BE2C (cell line): ENCODE measurements at regions not wholly inside any gene's neighbourhood (a gene's known extent, or its start where the extent isn't known, plus 50 kb on each side); places are given as distances from the start of the nearest gene placed in this dataset.

Experiments used
- DNase-seq: peaks from one replicate; pipeline ENCODE4 v3.0.0-alpha.2; 2020
- H3K27me3 ChIP-seq: fragments of 250-450 bp; sonication (Bioruptor Pico); 2 replicates; pipeline ENCODE4 v1.5.1; 2020; ENCODE audit warnings: mild to moderate bottlenecking
- H3K36me3 ChIP-seq: fragments of 250-450 bp; sonication (Bioruptor Pico); 2 replicates; pipeline ENCODE4 v1.5.1; 2020; ENCODE audit warnings: mild to moderate bottlenecking
- H3K4me1 ChIP-seq: fragments of 250-450 bp; sonication (Bioruptor Pico); 2 replicates; pipeline ENCODE4 v1.5.1; 2020
- H3K4me3 ChIP-seq: 2 replicates; pipeline ENCODE4 v1.5.1; 2011; ENCODE audit warnings: low read depth, low read length
- H3K9me3 ChIP-seq: fragments of 250-450 bp; sonication (Bioruptor Pico); 2 replicates; pipeline ENCODE4 v1.5.1; 2020
- TF ChIP-seq, protein P1 (sequence below): IDR thresholded peaks from 2 replicates; pipeline ENCODE4 v1.5.1; 2012; ENCODE audit warnings: mild to moderate bottlenecking, low read depth, low read length

DNA sequence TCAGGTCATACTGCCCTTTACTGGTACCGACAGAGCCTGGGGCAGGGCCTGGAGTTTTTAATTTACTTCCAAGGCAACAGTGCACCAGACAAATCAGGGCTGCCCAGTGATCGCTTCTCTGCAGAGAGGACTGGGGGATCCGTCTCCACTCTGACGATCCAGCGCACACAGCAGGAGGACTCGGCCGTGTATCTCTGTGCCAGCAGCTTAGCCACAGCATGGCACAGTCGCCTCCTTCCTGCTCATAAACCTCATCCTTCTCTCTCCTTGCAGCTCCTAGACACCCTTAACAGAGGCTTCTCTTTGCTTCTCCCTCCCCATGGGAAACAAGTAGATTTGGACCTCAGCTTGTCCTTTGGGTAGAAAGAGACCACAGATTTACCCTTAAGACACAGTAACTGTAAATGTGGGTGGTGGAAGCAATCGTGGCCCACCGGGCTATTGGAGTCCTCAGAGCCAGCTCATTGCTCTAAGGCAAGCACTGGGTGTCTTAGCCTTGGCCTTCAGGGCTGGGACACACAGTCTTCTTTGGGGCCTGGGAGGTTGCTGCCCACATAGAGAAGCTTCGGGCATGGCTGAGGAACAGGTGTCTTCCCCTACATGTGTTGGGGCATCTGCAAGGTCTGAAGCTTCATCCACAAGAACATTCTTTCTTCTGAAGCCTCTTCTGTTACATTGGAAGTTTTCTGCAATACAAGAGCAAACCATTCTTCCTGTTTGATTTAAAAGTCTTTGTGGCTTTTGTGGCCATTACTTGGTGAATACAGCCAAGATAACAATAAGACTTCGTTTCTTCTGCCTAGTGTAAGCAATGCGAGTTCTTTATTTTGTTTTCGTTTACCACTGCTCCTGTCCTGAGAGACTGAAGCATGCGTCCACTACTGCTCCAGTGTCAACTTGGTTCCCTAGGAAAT is 95.5 kb upstream of the PRSS58 start:
- H3K4me1 ChIP-seq: no peaks in the 10 kb centered on the region
- H3K4me3 ChIP-seq: no peak overlapping the region
- H3K9me3 ChIP-seq: no peaks in the 10 kb centered on the region
- DNase-seq: no peak
- H3K36me3 ChIP-seq: no peaks in the 10 kb centered on the region
- H3K27me3 ChIP-seq: no peaks in the 10 kb centered on the region
- TF ChIP-seq, protein P1, sequence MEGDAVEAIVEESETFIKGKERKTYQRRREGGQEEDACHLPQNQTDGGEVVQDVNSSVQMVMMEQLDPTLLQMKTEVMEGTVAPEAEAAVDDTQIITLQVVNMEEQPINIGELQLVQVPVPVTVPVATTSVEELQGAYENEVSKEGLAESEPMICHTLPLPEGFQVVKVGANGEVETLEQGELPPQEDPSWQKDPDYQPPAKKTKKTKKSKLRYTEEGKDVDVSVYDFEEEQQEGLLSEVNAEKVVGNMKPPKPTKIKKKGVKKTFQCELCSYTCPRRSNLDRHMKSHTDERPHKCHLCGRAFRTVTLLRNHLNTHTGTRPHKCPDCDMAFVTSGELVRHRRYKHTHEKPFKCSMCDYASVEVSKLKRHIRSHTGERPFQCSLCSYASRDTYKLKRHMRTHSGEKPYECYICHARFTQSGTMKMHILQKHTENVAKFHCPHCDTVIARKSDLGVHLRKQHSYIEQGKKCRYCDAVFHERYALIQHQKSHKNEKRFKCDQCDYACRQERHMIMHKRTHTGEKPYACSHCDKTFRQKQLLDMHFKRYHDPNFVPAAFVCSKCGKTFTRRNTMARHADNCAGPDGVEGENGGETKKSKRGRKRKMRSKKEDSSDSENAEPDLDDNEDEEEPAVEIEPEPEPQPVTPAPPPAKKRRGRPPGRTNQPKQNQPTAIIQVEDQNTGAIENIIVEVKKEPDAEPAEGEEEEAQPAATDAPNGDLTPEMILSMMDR: no peak

DNA sequence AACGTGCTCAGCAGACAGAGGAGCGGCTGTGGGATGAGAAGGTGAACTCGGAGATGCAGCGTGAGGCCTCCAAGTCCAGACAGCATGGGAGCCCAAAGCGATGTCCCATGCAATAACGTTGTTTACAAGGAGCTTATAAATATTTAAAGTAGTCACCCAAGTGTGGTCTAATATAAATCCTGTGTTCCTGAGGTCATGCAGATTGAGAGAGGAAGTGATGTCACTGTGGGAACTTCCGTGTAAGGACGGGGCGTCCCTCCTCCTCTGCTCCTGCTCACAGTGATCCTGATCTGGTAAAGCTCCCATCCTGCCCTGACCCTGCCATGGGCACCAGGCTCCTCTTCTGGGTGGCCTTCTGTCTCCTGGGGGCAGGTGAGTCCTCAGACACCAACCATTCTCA is 94.7 kb upstream of the PRSS58 start:
- no peaks in the 10 kb centered on the region for H3K9me3 ChIP-seq
- no peaks in the 10 kb centered on the region for H3K27me3 ChIP-seq
- H3K4me1 ChIP-seq: no peaks in the 10 kb centered on the region
- no peaks in the 10 kb centered on the region for H3K36me3 ChIP-seq
- DNase-seq: no peak
- H3K4me3 ChIP-seq: no peak overlapping the region
- TF ChIP-seq, protein P1: no peak

DNA sequence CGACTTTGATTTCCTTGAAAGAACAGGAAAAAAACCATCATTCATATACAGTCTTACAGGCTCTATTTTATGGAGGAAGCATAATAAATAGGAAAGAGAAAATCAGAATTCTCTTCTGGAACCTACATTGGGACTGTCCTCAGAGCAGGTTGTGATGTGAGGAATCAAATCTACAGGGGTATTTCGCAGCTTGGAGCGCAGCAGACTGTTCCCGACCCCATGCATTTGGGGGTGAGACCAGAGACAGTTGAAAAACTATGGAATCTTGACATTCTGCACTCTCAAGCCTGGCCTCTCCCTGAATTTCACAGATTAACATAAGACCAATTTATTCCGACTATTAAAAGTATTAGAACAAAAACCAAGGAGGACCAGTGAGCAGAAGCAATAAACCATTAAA is 93.3 kb upstream of the PRSS58 start:
- H3K9me3 ChIP-seq: no peaks in the 10 kb centered on the region
- DNase-seq: no peak
- TF ChIP-seq, protein P1: no peak
- H3K36me3 ChIP-seq: no peaks in the 10 kb centered on the region
- no peaks in the 10 kb centered on the region; the same call in 1 of the 2 replicates for H3K27me3 ChIP-seq
- no peaks in the 10 kb centered on the region for H3K4me1 ChIP-seq
- H3K4me3 ChIP-seq: no peak overlapping the region

DNA sequence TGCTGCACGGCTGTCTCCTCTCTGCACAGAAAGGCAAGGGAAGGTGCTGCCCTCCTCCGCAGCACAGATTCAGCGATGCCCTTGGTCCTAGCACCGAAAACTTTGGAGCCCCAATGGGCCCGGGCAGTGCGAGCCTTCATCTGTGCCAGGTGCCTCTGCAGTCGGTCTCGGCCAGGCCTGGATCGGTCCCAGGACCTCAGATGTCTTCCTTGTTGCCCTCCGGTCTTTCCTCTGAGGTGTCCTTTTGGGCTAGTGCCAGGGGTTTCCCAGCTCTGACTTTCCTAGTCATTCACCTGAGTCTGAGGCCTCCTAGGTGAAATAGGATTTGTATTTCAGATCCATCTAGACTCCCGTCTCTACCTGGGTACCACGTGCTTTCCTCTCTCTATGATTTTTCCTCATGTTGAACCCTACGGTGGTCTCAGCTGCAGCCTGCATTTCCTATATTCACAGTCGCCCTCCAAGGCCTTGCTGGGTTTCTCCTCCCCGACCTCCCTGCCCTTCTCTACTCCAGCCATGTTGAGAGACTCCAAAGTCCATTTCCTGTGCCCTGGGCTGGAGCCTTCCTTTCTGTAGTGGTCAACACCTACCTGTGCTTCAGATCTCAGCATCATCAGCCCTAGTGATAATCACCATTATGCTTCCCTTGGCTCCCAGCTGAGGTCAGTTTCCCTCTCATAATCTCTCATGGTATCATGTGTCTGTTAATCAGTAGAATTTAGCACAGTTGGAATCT is 92.0 kb upstream of the PRSS58 start:
- Histone ChIP-seq H3K36me3 (no peaks in the 10 kb centered on the region), H3K9me3 (no peaks in the 10 kb centered on the region), H3K27me3 (no peaks in the 10 kb centered on the region; the same call in 1 of the 2 replicates), H3K4me3 (no peak overlapping the region), H3K4me1 (no peaks in the 10 kb centered on the region)
- no peak for DNase-seq
- TF ChIP-seq, protein P1: no peak

DNA sequence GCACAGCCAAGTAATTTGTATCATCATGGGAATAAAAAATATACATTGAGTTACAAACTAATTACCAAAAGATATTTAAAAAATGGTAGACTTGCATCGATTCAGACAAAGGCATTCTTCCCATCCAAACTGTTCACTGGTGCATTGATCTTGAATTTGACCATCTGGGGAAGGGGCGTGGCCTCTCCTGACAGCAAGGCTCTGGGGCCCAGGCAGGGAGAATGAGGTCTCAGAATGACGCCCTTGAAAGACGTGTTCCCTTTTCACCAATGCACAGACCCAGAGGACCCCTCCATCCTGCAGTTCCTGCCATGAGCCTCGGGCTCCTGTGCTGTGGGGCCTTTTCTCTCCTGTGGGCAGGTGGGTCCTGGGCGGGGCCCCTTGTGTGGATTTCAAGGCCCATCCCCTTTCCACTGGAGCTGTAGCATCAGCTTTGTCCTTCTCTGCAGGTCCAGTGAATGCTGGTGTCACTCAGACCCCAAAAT is 91.1 kb upstream of the PRSS58 start:
- TF ChIP-seq, protein P1: no peak
- Histone ChIP-seq H3K4me3 (no peak overlapping the region), H3K9me3 (no peaks in the 10 kb centered on the region), H3K4me1 (no peaks in the 10 kb centered on the region), H3K36me3 (no peaks in the 10 kb centered on the region), H3K27me3 (no peaks in the 10 kb centered on the region; the same call in 1 of the 2 replicates)
- no peak for DNase-seq
